HG02759 (cell line): ENCODE measurements at regions not wholly inside any gene's neighbourhood (a gene's known extent, or its start where the extent isn't known, plus 50 kb on each side); places are given as distances from the start of the nearest gene placed in this dataset.

ENCODE experiments used
- ATAC-seq: cut with Tn5 transposase; IDR thresholded peaks from one replicate; pipeline ENCODE4 v1.9.1; 2021; ENCODE audit warnings: mild to moderate bottlenecking, moderate library complexity; ENCODE audit not compliant: unreplicated experiment

GRCh38 chr4:10180927-10181744 is 64.5 kb upstream of the WDR1 start:
- ATAC-seq = peak; percentile 93

- ATAC-seq = no peak
These were observed 64.0 kb upstream of the WDR1 start for GRCh38 chr4:10180603-10180926.

GRCh38 chr4:10179957-10180602 is 63.5 kb upstream of the WDR1 start:
- no peak for ATAC-seq

- no peak for ATAC-seq
These were observed 62.2 kb upstream of the WDR1 start for GRCh38 chr4:10178763-10179162.

GRCh38 chr4:10175626-10176025 is 59.0 kb upstream of the WDR1 start:
- no peak for ATAC-seq

GRCh38 chr4:10173754-10174749 is 57.5 kb upstream of the WDR1 start:
- no peak for ATAC-seq

GRCh38 chr4:10173037-10173753 is 56.6 kb upstream of the WDR1 start:
- ATAC-seq = no peak

GRCh38 chr4:10172278-10172921 is 55.8 kb upstream of the WDR1 start:
- ATAC-seq = no peak

GRCh38 chr4:10171055-10171454 is 54.5 kb upstream of the WDR1 start:
- no peak for ATAC-seq

GRCh38 chr4:10169839-10170387 is 53.3 kb upstream of the WDR1 start:
- no peak for ATAC-seq

- ATAC-seq = no peak
These were observed 51.6 kb upstream of the WDR1 start for GRCh38 chr4:10168151-10168550.

- ATAC-seq = no peak
These were observed 50.6 kb upstream of the WDR1 start for GRCh38 chr4:10167201-10167600.
